Fibroblast of skin of back (primary cell): ENCODE measurements at regions not wholly inside any gene's neighbourhood (a gene's known extent, or its start where the extent isn't known, plus 50 kb on each side); places are given as distances from the start of the nearest gene placed in this dataset.

ENCODE experiments used
- DNase-seq: peaks from one replicate; pipeline ENCODE4 v3.0.0-alpha.2; 2013

DNA sequence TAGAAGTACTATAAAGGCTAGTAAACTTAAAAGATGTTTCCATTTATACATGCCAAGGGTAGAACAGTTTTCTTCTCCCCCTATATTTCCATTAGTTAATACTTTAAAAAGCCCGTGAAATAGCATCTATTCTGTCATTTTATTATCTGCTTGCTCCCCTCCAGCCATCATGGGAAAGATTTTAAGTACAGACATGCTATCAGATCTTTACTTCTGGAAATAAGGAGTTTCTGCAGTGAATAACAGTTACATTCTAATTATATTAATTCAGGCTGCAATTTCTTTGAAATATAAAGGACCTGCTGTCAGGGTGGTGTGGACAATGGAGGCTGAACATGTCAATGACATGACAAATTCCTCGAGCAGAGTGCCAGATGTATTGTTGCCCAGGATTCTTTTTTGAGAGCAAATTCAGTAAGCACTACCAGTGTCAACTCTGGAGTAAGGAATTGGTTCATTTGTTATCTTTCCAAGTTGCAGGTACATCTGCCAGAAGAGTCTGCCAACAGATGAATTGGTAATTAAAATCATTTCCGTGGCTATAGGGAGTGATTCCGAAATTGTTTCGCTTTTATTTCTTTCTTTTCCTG, 151.3 kb downstream of the BTG1 start:
- DNase-seq, result no peak

DNA sequence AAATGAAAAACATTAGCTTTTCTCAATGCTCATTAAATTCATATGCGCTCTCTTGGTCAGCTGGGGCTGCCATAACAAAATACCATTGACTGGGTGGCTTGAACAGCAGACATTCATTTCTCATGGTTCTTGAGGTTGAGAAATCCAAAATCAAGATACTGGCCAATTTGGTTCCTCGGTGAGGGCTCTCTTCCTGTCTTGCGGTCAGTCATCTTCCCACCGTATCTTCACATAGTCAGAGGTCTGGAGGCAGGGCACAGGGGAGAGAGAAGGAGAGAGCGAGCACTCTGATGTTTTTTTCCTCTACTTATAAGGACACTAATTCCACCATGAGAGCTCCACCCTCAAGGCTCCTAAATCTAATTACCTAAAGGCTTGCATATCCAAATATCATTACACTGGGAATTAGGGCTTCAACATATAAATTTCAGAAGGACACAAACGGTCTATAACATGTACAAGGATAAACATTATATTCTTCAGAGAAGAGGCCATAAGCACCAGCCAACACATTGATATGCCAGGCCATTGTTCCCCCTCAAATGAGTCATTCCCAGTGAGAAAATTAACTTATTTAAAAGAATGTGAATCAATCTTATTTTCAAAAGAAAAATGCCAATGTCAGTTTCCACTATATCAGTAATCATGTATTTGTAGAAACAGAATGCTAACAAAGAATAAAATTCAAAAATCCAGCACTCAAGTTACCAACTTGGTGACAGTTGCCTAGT, 152.2 kb downstream of the BTG1 start:
- no peak for DNase-seq

DNA sequence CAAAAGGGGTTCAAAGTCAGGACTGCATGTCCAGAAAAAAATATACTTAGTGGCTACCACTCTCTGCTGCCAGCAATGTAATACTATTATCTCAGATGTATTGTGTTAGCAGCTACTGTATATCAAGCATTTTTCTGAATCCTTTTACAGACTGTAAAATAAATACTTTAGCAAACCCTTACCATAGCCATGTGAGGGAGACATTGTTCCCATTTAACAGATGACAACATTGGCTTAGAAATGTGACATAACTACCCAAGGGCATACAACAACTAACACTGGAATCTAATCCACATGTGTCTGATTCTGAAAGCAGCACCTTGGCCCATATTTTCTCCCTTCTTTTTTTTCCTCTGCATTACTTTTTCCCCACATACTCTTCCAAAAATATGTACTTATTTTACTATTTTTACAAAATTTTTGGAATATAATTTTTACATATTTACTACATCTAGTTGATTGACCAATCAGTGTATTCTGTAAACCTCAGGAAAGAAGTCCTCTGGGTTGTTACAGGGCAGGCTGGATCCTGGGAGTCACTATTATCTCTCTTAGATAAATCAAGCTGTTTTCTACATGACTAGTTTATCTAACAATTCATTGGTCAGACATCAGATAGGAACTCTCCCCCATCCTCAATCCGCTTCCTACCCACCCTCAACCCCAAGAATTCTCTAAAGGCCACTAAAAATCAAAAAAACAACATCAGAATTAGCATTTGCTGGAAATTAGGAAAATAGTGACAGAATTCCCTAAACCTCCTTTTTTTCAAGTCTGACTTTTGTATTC, 154.1 kb downstream of the BTG1 start:
- DNase-seq, result peak; percentile 54

DNA sequence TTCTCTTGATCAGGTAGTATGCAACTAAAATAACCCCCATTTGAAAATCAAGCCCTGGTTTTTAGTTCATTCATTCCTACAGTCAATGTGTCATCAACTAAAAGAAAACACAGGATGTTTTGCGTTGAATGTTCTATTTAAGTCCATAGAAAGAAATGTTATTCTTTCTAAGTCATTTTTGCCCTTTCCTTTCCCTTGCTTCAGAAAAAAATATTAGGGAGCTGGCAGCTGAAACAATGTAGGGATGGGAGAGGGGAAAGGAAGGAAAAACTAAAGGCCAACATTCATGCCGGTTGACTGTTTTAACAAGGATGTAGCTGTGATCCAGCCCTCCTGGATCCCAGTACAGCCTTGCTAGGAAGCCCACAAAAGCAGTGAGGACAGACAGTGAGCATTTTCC, 155.1 kb downstream of the BTG1 start:
- peak; percentile 92 for DNase-seq

DNA sequence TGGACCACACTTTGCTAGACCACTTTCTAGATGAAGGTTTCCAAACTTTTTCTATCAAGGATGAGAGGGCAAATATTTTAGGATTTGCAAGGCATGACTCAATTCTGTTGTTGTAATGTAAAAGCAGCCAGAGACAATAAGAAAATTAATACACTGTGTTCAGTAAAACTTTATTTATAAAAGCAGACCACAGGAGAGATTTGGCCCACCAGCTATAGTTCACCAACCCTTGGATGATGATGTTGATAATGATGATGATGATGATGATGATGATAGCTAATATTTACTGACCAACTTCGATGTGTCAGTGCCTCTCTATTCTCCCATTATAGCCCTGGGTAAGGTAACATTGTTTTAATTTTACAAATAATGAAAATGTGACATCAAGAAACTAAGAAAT, 156.5 kb downstream of the BTG1 start:
- no peak for DNase-seq

DNA sequence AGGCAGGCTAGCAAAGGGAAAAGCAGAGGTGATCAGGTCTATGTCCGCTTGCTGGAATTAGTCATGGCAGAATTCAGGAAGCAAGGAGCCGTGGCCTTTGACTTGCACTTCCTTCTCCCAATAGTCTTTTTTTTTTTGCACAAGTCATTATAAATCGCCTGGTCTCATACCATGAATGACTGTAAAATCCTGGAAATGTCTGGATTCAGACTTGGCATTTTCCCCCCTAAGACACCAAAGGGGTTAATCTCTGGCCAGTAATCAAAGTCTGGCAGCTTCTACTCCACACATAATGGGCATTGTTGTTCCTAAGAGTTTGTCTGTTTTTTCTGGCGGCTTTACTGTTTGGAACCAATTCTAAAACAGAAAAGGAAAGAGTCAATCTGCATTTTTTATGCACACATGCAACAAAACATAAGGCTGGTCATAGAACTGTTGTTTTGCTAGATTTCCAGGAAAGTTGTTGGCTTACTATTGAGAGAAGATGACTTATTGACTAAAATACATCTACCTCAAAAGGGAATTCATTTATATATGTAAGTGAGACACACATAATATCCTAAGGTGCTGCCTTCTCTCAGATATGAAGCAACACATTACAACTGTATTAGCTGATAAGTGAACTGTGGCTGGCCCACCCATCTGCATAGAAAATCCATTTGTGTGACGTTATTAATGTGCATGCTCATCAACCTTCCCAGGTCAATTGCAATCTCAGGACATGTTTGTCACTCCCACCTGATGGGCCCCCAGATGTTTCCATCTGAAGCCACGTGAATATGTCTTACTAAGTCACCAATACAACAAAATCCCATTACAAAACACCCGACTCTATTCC, 157.3 kb downstream of the BTG1 start:
- DNase-seq, result no peak

DNA sequence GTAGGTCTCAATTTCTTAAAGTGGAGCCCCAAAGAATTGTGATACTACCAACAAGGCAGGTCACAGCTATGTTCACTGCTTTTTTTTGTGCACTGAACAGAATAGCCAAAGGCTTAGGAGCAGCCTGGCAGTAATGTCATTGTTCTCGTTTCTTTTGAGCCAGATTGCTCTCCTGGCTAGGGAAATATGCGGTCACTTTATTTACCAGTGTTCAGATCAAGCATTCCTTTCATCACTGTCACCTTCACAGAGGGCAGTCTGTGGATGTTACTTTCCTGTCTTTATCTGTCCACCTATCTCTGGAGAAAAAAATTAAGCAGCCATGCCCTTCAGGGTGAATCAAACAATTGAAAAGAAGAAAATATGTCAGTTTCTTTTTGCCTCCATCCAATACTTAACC, 159.6 kb downstream of the BTG1 start:
- peak; percentile 48 for DNase-seq

DNA sequence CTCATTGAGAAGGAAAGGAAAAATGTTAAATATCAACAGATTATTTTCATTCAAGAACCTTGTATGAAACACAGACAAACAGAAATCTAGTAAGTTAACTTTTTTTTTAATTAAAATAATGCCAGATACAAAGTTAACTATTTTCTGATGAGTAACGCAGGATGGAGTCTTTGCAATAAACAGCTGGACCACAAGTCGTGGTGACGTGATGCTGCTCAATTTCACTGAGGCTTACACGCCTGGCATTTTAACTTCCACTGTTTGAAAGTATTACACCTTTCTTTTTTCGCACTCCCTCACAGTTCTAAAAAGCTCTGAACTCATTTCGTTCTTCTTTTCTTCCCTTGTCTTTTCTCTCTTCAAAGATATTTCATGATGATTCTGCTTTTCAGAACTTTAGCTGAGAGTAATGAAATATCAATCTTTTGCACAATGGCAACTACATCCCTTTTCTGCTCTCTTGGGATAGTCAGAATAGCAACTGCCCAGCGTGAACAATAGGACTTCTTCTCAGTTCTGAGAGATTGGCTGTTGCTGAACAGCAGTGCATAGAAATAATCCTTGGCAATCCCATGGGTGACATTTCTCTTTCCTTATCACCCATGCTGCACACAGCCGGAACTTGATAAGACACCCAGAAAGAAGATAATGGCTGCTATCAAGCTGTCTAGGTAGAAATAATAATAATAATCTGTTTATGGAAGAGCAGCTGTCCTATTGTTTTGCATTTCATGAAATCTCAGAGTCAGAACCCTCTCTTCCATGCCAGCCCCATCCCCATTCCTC, 160.5 kb downstream of the BTG1 start:
- DNase-seq, result no peak

DNA sequence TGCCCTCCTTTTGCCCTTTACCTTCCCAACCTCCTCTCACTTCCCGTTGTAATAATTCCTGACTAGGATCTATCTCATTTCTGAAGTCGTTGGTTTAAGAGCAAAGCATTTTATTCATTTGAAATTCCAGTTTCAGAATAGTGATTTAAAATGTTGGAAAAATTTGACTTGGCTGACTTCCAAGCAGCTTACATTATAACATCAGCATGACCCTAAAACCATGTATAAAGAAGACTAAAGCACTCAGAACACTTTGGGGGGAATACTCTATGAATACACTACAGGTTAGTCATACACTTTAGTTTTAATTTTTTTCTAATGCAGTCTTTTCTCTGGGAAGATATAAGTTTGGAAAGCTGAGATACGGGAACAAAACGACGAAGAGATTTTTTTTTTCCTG, 161.1 kb downstream of the BTG1 start:
- DNase-seq, result peak; percentile 81

DNA sequence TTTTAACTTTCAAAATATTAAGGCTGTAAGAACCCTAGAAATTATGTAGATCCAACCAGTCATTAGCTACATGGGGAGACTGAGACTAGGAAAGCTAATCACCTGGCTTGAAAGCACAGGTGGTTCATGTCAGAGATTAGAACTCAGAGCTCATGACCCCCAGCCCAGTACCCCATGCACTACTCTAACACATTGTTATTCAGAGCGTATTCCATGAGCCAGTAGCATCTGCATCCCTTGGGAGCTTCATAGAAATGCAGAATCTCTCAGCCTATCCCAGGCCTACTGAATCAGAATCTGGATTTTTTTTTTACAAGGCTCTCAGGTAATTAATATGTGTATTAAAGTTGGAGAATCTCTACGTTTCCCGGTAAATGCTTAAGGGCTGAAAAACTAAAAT, 161.7 kb downstream of the BTG1 start:
- DNase-seq, result no peak

DNA sequence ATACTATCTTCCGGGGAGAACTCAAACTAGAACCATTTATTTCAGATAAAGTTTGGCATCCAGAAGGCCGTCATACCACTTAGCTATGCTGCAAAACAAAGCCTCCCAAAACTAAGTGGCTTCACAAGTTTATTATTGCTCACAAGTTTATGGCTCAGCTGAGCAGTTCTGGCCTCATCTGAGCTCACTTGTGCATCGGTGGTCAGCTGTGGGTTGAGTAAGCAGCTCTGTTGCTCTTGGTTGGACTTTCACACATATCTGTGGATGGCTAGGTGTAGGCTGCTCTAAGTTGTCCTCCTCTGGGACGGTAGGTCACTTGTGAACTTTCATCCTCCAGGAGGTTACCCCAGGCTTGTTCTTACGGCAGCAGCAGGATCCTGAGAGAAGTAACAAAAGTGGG, 162.7 kb downstream of the BTG1 start:
- DNase-seq, result no peak

DNA sequence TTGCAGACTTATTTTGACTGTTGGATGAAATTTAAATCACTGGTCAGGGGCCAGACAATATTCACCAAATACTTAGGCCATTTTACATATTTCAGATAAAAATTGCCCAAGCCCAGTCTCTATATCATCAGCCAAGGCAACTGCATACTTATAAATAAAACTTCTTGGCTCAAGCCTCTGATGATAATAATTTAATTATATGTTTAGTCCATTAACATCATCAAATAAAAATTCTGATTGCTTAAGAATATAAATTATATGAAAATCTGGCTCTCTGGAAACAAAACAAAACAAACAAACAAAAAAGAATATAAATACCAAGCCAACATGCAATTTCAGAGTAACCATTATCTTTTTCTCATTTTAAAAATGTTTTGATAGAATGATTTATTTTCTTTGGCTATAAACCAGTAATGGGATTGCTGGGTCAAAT, 165.2 kb downstream of the BTG1 start:
- DNase-seq, result no peak

DNA sequence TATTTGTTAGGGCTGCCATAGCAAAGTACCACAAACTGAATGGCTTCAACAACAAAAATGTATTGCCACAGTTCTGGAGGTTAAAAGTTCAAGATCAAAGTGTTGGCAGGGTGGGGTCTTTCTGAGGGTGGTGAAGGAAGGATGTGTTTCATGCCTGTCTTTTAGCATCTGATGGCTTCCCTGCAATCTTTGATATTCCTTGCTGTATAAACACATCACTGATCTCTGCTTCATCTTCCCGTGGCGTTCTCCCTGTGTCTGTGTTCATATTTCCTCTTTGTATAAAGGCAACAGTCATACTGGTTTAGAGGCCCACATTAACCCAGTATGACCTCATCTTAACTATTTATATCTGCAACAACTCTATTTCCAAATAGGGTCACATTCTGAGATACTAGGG, 167.5 kb downstream of the BTG1 start:
- peak; percentile 69 for DNase-seq

DNA sequence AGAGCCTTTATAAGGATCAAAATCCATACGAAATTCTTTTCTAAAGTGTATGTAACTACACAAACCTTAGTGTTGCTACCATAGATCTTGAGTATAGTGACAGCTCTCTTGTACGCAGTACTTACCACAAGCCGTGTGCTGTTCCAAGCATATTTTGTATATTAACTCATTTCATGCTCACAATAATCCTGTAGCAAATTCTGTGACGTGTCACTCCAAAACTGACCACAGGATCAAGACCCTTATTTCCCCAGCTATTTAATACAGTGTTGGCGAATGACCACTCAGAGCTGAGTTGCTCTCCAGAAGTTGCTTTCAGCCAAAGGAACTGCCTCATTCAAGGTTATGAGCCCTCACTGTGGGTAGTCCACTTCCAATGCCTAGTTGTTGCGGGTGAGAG, 169.8 kb downstream of the BTG1 start:
- no peak for DNase-seq

DNA sequence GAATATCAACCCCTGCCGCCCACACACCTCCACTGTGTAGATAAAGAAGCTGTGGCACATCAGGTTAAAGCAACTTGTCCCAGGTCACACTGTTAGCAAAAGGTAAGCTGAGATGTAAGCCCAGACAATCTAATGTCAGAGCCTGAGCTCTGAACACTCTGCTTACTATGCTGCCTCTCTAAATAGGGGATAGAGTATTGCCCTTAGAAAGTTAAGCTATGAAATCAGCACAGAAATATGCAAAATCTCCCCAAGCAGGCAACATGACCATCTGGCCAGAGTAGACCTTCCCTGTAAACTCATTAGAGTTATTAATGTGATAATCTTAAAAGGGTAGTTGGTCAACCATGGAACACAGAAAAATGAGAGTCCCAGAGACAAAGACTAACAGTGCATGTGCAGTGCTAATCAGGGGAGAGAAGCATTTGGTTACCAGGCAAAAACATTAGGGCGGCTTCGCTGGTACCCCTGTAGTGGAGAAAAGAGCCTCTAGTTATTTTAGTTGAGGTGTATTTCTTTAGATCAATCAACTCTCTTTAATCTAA, 171.0 kb downstream of the BTG1 start:
- DNase-seq, result peak; percentile 56

DNA sequence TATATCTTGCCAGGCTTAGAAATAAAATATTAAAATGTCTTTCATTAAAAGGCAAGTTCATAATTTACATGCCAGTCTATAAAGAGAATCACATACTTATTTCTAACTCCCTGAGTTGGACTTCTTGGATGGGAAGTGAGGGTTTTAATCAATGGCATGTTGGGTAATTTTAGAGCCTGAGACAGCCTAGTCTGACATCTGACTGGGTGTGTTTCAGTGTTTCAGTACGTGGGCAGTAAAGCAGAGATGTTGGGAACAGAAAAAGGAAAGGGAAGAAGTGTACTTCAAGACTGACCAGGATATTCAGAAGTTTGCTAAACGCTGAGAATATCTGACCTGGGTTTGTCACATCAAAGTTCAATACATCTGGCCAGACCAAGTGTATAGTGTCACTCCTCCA, 171.8 kb downstream of the BTG1 start:
- DNase-seq, result no peak

DNA sequence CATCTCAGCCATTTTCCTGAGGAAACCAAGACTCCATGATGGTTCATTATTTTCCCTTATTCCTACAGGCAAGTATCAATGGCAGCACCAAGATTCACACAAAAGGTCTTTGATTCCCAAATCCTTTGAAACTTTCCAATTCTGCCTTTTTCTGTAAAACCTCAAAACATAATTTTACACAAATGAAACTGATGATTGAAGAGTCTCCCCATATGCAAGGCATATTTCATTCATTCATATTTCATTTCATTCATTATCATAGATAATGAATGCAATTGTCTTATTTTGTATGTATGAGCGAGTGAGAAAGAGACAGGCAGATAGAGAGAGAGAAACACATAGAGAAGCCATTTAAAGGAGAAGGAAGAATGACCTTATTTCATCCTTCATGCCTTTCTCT, 172.8 kb downstream of the BTG1 start:
- DNase-seq, result no peak

DNA sequence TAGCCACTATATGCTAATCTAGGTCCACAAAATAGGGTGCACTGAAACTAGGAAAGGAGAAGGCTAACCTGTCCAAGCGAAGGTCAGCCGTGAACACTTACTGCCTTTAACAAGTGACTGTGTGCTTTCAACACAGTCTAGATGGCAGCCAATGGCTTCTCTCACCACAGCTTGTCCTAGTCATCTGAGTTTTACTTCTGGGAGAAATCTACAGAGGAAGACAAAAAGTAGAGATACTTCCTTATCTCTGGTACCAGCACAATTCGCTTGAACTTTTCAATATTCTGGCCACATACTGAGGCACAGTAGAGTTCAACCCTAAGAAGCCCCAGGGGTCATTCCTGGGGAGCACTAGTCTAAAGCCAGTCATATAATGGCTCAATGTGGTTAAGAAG, 176.9 kb downstream of the BTG1 start:
- no peak for DNase-seq

DNA sequence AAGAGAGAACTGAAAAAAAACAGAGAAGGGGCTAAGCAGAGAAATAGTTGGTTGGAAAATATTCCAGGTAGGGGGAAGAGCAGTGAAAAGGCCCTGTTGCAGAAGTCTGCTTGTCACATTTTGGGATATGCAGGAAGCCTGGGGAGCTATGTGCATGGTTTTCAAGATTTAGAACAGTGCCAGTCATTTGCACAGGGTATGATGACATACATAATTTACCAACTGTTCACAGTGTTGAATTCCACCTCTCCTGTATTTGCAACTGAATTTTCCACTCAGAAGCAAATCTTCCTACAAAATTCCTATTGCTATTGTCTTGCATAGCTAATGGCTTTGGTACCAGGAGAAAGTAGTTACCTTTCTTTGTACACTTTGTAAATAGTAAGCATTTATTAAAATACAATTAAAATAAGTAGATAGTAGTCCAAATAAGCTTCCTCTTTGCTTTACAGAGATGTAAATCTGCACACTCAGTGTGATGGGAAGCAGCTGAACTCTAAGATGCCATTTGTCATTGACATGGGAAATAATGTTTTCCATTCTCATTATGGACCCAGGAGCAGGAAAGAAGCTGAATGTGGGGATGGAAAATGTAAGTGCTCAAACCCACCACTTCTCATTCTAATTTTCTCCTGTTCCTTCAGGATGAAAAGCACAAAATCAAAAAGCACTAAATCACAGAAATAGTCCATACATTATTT, 177.4 kb downstream of the BTG1 start:
- no peak for DNase-seq

DNA sequence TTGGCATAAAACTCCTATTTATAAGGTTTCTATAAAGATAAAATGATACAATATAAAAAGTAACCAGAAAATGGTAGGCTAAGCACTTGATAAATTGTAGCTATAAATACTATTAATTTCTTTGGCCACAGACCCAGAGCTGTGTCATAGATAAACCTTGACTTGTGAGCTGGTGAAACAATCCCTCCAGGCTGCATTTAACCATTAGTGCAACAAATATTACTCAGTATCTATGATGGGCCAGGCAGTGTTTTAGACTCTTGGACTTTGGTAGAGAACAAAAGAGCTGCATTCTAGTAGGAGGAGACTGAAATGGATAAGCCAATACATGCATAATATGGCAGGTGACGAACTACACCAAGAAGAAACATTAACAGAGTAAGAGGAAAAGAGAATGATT, 178.1 kb downstream of the BTG1 start:
- DNase-seq, result no peak

DNA sequence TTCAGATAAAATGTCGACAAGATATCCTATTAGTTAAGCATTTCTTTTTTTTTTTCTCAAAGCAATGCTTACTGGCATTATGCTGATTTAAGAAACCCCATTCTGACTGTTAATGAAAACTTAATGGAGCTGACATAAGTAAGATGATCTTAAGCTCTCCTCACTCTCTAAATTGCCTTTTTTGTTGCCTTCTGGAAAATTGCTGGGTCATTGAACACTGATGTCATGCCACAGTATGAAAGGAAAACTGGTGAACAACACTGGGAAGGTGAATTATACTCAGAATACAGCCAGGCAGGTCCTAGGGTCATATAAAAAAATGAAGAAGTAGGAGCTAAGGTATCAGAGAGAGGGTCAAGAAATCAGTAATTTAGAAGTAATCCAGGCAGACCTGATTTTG, 179.9 kb downstream of the BTG1 start:
- no peak for DNase-seq
